ENCODE measurements at regions not wholly inside any gene's neighbourhood (a gene's known extent, or its start where the extent isn't known, plus 50 kb on each side); places are given as distances from the start of the nearest gene placed in this dataset.

DNA sequence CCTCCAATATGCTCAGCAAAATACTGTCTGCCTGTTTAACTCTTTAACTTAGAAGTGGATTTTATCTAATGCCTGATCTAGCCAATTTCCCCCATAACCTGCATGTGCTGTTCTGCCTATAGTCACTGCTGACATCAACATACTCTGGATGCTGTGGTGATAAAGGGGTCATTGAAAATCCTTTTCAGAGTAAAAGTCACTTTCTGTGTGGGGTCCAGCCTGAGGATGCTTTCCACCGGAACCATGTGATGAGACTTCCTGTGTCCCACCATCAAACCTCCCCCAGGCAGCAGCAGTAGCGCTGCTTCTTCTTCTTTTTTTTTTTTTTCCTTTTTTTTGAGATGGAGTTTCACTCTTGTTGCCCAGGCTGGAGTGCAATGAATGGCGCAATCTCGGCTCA is 607.0 kb downstream of the BCL11B start:
- no peaks in the 10 kb centered on the region for H3K36me3 ChIP-seq (ENCODE audit: control insufficient read depth, insufficient read depth, low read length)
- no peak overlapping the region for H2BK20ac ChIP-seq (ENCODE audit: low read depth, low read length)
- no peak overlapping the region for H2AK9ac ChIP-seq (replicated peaks; ENCODE audit: low read depth, low read length, poor library complexity)
- no peak overlapping the region for H3K4me3 ChIP-seq (ENCODE audit: insufficient read depth, low read depth, low read length)
- H2BK120ac ChIP-seq (ENCODE audit: low read depth, low read length), result no peak overlapping the region
- H3K14ac ChIP-seq (replicated peaks; ENCODE audit: low read depth, low read length), result no peak overlapping the region
- H2AK5ac ChIP-seq (ENCODE audit: low read depth, low read length), result no peak overlapping the region
- TF ChIP-seq RCOR1 (IDR thresholded peaks at IDR 0.05; ENCODE audit: insufficient replicate concordance, low read length) (no peak), RFX5 (IDR thresholded peaks at IDR 0.05; ENCODE audit: low read depth, low read length) (no peak), MXI1 (IDR thresholded peaks at IDR 0.05; ENCODE audit: borderline replicate concordance, low read depth, low read length) (no peak), MAFK (IDR thresholded peaks at IDR 0.05; ENCODE audit: low read depth, low read length) (no peak), FOS (IDR thresholded peaks at IDR 0.05; ENCODE audit: low read depth, low read length) (no peak), BHLHE40 (IDR thresholded peaks at IDR 0.05; ENCODE audit: low read depth, low read length) (no peak), POLR2A (IDR thresholded peaks at IDR 0.05; ENCODE audit: low read depth, low read length) (no peak), MAZ (IDR thresholded peaks at IDR 0.05; ENCODE audit: borderline replicate concordance, low read depth, low read length) (no peak), NFE2L2 (IDR thresholded peaks at IDR 0.05; ENCODE audit: low read depth, low read length) (no peak), RAD21 (IDR thresholded peaks at IDR 0.05; ENCODE audit: low read length) (no peak), CHD1 (IDR thresholded peaks at IDR 0.05; ENCODE audit: low read depth, low read length) (no peak)
- TF ChIP-seq, protein P1, sequence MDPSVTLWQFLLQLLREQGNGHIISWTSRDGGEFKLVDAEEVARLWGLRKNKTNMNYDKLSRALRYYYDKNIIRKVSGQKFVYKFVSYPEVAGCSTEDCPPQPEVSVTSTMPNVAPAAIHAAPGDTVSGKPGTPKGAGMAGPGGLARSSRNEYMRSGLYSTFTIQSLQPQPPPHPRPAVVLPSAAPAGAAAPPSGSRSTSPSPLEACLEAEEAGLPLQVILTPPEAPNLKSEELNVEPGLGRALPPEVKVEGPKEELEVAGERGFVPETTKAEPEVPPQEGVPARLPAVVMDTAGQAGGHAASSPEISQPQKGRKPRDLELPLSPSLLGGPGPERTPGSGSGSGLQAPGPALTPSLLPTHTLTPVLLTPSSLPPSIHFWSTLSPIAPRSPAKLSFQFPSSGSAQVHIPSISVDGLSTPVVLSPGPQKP (IDR thresholded peaks at IDR 0.05; ENCODE audit: borderline replicate concordance, low read depth, low read length), result no peak
- TF ChIP-seq, protein P2, sequence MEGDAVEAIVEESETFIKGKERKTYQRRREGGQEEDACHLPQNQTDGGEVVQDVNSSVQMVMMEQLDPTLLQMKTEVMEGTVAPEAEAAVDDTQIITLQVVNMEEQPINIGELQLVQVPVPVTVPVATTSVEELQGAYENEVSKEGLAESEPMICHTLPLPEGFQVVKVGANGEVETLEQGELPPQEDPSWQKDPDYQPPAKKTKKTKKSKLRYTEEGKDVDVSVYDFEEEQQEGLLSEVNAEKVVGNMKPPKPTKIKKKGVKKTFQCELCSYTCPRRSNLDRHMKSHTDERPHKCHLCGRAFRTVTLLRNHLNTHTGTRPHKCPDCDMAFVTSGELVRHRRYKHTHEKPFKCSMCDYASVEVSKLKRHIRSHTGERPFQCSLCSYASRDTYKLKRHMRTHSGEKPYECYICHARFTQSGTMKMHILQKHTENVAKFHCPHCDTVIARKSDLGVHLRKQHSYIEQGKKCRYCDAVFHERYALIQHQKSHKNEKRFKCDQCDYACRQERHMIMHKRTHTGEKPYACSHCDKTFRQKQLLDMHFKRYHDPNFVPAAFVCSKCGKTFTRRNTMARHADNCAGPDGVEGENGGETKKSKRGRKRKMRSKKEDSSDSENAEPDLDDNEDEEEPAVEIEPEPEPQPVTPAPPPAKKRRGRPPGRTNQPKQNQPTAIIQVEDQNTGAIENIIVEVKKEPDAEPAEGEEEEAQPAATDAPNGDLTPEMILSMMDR (conservative IDR thresholded peaks at IDR 0.05; ENCODE audit: low read depth, low read length), result no peak
- TF ChIP-seq, protein P3, sequence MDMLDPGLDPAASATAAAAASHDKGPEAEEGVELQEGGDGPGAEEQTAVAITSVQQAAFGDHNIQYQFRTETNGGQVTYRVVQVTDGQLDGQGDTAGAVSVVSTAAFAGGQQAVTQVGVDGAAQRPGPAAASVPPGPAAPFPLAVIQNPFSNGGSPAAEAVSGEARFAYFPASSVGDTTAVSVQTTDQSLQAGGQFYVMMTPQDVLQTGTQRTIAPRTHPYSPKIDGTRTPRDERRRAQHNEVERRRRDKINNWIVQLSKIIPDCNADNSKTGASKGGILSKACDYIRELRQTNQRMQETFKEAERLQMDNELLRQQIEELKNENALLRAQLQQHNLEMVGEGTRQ (IDR thresholded peaks at IDR 0.05; ENCODE audit: low read depth, low read length), result no peak
- ChIA-PET POLR2A (ENCODE audit: unreplicated experiment) (no interaction called here), CTCF (no interaction called here)
- no CpG with 5 or more reads among the region's 4 CpGs for WGBS, 2 experiments (ENCODE audit: extremely low coverage in 2 of 2, insufficient read length in 1 of 2)
- H2BK5ac ChIP-seq (ENCODE audit: low read depth, low read length, poor library complexity, severe bottlenecking), result no peak overlapping the region
- DNase-seq (no peak), ATAC-seq (ENCODE audit: low read depth) (no peak)
- H2BK15ac ChIP-seq (ENCODE audit: low read depth, low read length), result no peak overlapping the region
- intact Hi-C loops (cut with micrococcal nuclease), result no loop called here
- no peak overlapping the region for H3K27ac ChIP-seq (ENCODE audit: insufficient read depth, low read length)
- no peaks in the 10 kb centered on the region for H3K27me3 ChIP-seq (ENCODE audit: control insufficient read depth, insufficient read depth, low read length)
- H4K91ac ChIP-seq (ENCODE audit: insufficient read depth, low read depth, low read length), result no peak overlapping the region
- no peaks in the 10 kb centered on the region for H4K20me1 ChIP-seq (ENCODE audit: insufficient read depth, low read length)
- H4K8ac ChIP-seq (ENCODE audit: low read depth in 2 of 2, low read length in 2 of 2), result no peak overlapping the region
- no peaks in the 10 kb centered on the region for H3K4me1 ChIP-seq (ENCODE audit: control insufficient read depth, insufficient read depth, low read length)
- H3K18ac ChIP-seq (ENCODE audit: low read depth, low read length), result no peak overlapping the region
- no peak overlapping the region for H3K4ac ChIP-seq (ENCODE audit: low read depth, low read length)
- no peak overlapping the region for H3K9ac ChIP-seq (ENCODE audit: low read depth, low read length)
- H3K4me2 ChIP-seq (ENCODE audit: low read depth, low read length), result no peak overlapping the region
- dilution Hi-C loops (cut with HindIII; ENCODE audit: low sequenced_read_pairs, unreplicated experiment), result no loop called here
- H4K5ac ChIP-seq (ENCODE audit: low read depth, low read length), result no peak overlapping the region
- no peak overlapping the region for H2AFZ ChIP-seq (replicated peaks; ENCODE audit: low read length, poor library complexity)
- no peaks in the 10 kb centered on the region for H3K9me1 ChIP-seq (ENCODE audit: insufficient read depth, low read length)
- H3K23ac ChIP-seq (ENCODE audit: low read depth, low read length), result no peak overlapping the region
- no TSS peak for BruUV-seq (replicated peaks)
- peaks cover 3% of the 10 kb centered on the region; the same call in 1 of the 2 replicates for H3K9me3 ChIP-seq (ENCODE audit: control insufficient read depth, insufficient read depth, low read length)
- no peaks in the 10 kb centered on the region for H3K79me1 ChIP-seq (ENCODE audit: low read depth in 1 of 2, low read length in 2 of 2)
- H3K56ac ChIP-seq (ENCODE audit: extremely low read depth, insufficient read depth, low read length), result no peak overlapping the region
- in situ Hi-C loops (cut with MboI; ENCODE audit: low sequenced_read_pairs), result no loop called here

All from IMR-90 (cell line).